ENCODE measurements at regions not wholly inside any gene's neighbourhood (a gene's known extent, or its start where the extent isn't known, plus 50 kb on each side); places are given as distances from the start of the nearest gene placed in this dataset.

GRCh38 chr2:235264121-235264493 lies 229.7 kb upstream of the AGAP1 start:
- no peak for DNase-seq

GRCh38 chr2:235264512-235264911 lies 229.3 kb upstream of the AGAP1 start:
- DNase-seq, result no peak

- DNase-seq, result no peak
These were observed 228.4 kb upstream of the AGAP1 start for GRCh38 chr2:235265348-235265965.

DNA sequence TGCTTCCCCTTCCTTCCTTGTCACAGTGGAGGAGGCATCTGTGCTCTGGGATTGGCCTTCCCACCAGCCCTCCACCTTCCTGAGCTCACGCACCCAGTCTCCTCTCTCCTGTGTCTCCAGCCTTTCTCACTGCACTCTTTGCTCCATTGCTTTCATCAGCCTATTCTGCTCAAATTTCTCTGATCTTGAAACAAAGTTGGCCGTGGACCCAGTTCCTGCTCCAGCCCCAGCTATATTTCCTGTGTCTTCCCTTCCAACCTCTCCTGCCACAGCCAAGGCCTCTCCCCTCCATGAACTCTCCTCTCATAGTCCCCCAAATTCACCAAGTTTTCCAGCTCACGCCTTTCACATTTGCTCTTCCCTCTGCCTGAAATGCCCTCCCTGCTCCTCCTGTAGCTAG lies 226.6 kb upstream of the AGAP1 start:
- DNase-seq, result no peak

- DNase-seq, result no peak
These were observed 225.3 kb upstream of the AGAP1 start for GRCh38 chr2:235268535-235268934.

DNA sequence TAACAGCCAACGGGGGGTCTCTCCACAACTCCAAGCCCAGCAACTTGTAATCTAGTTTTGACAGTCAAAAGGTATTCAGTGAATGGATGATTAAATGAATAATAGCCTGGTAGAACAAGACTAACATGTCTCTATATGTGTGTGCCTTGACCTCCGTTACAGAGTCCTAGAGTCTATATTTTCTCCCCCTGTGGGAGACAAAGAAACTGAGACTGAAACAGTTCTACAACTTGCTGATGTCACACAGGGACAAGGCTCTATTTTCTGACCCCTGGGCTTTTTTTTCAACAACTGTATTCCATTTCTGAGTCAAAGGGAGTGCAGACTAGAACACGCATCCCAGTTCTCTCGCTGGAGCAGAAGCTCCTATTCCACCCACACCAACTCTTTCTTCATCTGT lies 223.6 kb upstream of the AGAP1 start:
- no peak for DNase-seq

GRCh38 chr2:235270956-235271355 lies 222.9 kb upstream of the AGAP1 start:
- no peak for DNase-seq

- no peak for DNase-seq
These were observed 221.9 kb upstream of the AGAP1 start for GRCh38 chr2:235271936-235272335.

- no peak for DNase-seq
These were observed 219.8 kb upstream of the AGAP1 start for GRCh38 chr2:235274023-235274422.

- DNase-seq, result no peak
These were observed 216.4 kb upstream of the AGAP1 start for GRCh38 chr2:235277485-235277884.

DNA sequence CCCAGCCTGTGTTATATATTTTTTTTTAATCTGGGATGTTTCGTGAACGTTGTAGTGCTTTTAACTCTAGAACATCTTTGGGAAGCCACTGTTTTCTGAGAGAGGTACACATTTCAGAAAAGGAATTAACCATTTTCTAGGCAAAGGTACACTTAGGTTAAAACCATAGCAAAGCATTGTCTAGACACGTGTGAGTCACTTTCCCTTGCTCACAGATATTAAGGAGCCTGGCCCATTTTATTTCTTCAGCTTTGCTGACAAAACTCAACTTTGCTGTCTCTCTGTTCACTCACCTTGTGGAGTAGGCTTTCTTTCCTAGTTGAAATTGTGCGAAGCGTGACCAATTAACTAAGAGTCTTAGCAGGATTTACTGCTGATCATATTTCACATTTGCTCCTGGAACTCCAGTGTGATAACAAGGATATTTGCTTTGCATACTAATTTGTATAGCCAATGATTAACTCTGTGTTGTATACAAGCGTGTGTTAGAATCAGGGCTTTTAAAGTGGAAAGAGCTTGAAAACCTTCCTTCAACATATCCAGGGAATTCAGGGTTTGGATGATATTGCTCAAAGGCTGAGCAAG lies 215.0 kb upstream of the AGAP1 start:
- no peak for DNase-seq

GRCh38 chr2:235279965-235280364 lies 213.9 kb upstream of the AGAP1 start:
- no peak for DNase-seq

DNA sequence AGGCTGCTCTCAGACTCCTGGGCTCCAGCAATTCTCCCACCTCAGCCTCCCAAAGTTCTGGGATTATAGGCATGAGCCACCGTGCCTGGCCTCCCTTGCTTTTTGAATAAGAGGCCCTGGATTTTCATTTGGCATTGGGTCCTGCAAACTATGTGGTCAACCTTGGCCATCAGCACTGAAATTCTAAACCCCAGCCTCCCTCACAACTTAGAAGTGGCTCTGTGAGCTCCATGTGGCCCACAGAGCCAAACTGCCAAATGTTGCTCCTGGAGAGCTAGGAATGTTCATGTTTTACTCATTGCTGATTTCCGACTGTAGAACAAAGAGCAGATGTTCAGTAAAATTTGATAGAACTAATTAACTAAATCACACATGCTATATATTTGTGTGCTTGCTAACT lies 210.6 kb upstream of the AGAP1 start:
- no peak for DNase-seq

GRCh38 chr2:235286622-235287374 lies 207.0 kb upstream of the AGAP1 start:
- no peak for DNase-seq

DNA sequence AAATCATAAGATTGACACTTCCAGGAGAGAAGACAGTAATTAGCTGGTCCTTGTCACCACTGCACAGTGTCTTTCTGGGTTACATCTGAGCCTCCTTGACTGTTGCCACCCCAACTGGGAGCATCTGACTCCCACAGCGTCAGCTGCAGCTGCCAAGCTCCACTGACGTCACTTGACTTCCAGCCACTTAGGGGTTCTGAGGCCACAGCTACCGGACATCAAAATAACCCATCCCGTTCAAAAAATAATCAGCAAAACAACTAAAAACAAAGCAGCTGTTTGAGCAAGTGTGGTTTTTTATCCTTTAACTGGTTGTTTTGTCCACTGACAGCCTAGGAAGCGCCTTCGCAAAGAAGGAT lies 206.5 kb upstream of the AGAP1 start:
- DNase-seq, result no peak

- DNase-seq, result no peak
These were observed 202.4 kb upstream of the AGAP1 start for GRCh38 chr2:235291461-235291860.

GRCh38 chr2:235293061-235293460 lies 200.8 kb upstream of the AGAP1 start:
- DNase-seq, result no peak

- DNase-seq, result no peak
These were observed 198.0 kb upstream of the AGAP1 start for GRCh38 chr2:235295831-235296230.

DNA sequence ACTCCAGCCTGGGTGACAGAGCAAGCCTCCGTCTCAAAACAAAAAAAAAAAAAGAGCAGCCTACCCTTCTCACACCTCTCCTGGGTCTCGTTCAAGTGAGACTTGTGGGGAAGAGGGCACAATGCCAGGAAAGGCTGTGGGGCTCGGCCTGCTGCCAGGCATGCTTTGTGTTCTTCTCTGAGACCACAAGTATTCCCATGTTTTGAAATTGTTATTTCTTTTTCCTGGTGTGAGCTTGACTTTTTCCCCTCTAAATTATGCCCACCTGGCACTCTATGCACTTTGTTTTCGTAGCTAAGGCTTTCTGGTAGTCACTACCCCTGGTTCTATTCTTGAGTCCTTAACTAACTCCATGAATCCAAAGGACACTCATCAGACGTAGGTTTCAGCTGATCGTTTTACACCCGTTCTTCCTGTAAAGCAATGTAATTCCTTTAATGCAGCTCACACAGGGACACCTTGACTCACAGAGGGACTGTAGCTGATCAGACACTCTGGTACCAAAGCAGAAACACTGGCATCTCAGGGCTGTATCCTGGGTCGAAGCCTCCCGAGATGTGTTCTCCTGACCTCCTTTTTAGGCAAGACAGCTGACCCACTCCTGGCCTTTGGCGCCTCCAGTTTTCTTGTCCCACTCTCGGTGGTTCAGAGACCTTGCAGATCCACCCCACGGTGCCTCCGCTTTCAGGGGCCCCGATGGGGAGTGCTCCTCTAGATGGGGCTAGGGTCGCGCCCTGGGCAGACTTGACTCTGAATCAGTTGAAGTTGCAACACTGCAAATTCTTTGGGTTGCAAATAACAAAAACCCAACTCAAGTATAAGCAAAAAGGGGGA lies 193.3 kb upstream of the AGAP1 start:
- no peak for DNase-seq

- no peak for DNase-seq
These were observed 192.4 kb upstream of the AGAP1 start for GRCh38 chr2:235301202-235302076.

- DNase-seq, result no peak
These were observed 191.6 kb upstream of the AGAP1 start for GRCh38 chr2:235302263-235302662.
